Right lobe of liver (tissue), 6 donors: ENCODE measurements at regions not wholly inside any gene's neighbourhood (a gene's known extent, or its start where the extent isn't known, plus 50 kb on each side); places are given as distances from the start of the nearest gene placed in this dataset.
"Not testable (repeated sequence)": the region's sequence is repeated elsewhere in the genome, so short reads cannot be mapped to it uniquely, and the experiment has no call there.

Experiments used
- ATAC-seq, 4 donors: fragments of 200-7000 bp; cut with Tn5 transposase; one replicate each; pipeline ENCODE4 v1.9.1; 2020; ENCODE audit warnings: mild to moderate bottlenecking in 4 of 4, moderate library complexity in 4 of 4
- DNase-seq, 3 donors: peaks; one replicate each; pipeline ENCODE4 v3.0.0-alpha.2; 2020
- H3K27ac ChIP-seq, 3 donors: fragments of 200-600 bp; one replicate each; pipeline ENCODE4 v1.8.0; 2022
- H3K27me3 ChIP-seq, 2 donors: fragments of 200-600 bp; one replicate each; pipeline ENCODE4 v1.8.0; 2022
- H3K36me3 ChIP-seq, 4 donors: fragments of 200-600 bp; sonication (generic) in 1 of 4; one replicate each; pipeline versions ENCODE4 v1.5.1 to v1.8.0; 2017 to 2022; ENCODE audit warnings: control low read depth in 1 of 4
- H3K4me1 ChIP-seq, 4 donors: fragments of 200-600 bp; sonication (generic) in 1 of 4; one replicate each; pipeline versions ENCODE4 v1.5.1 to v1.8.0; 2017 to 2022; ENCODE audit warnings: control low read depth in 1 of 4
- H3K4me3 ChIP-seq, 3 donors: fragments of 200-600 bp; one replicate each; pipeline ENCODE4 v1.8.0; 2022
- H3K9me3 ChIP-seq, 4 donors: fragments of 200-600 bp; sonication (generic) in 1 of 4; one replicate each; pipeline versions ENCODE4 v1.5.1 to v1.8.0; 2017 to 2022; ENCODE audit warnings: control low read depth in 1 of 4
- POLR2A ChIP-seq: fragments of 450-650 bp; IDR thresholded peaks from one replicate; pipeline ENCODE4 v1.6.1; 2017; ENCODE audit warnings: antibody characterized with exemption, mild to moderate bottlenecking
- WGBS: methylation state at CpG from one replicate; pipeline ENCODE4 v1.1.6; 2018; ENCODE audit warnings: low coverage, low lambda C conversion rate; ENCODE audit not compliant: insufficient coverage; ENCODE audit errors: missing lambda C conversion rate; 5-methylcytosine and 5-hydroxymethylcytosine counted together
- intact Hi-C, 2 donors: fragments of 100-400 bp; cut with DNase I; formaldehyde crosslinking; loops; one replicate each; pipeline versions ENCODE4 v1.11.2 to v1.14.1; 2022
- TF ChIP-seq, protein P1 (sequence below), 4 donors: fragments of 200-600 bp in 3 of 4; fragments of 450-650 bp in 1 of 4; IDR thresholded peaks; one replicate each; pipeline versions ENCODE4 v1.5.1 to v1.8.0; 2016 to 2022; ENCODE audit warnings: antibody characterized with exemption in 4 of 4, mild to moderate bottlenecking in 2 of 4
- donor health status: DM: no; HTN: yes; CAD: no.
- donor health status: DM: no; HTN: no; CAD: no.
- donor health status: DM: no; HTN: no; CAD: no.
- donor health status: DM: no; HTN: yes; CAD: no.
- donor health status: DM: no; HTN: yes; CAD: no.

DNA sequence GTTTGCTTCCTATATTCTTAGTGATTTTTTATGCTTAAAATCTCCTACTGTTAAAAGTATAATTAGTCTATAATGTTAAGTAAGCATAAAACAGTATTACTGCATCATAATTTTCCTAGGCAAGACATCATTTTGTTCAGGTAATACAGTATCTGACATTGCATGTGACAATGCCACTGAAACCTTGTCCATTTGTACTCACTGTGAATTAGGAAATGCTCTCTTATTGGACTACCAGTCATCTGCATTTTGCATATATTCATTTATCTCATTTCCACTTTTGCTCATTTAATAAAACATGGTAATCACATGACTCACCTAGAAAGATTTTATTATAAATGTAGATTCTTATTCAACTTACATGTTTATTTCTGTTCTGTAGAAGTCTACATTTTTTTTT is 379.1 kb downstream of the ETV1 start:
- Histone ChIP-seq H3K9me3 (no peaks in the 10 kb centered on the region), H3K36me3 (no peaks in the 10 kb centered on the region), H3K27ac (no peak overlapping the region), H3K4me1 (no peaks in the 10 kb centered on the region), H3K27me3 (no peaks in the 10 kb centered on the region), H3K4me3 (no peak overlapping the region)
- intact Hi-C loops: no loop called here
- TF ChIP-seq, protein P1, sequence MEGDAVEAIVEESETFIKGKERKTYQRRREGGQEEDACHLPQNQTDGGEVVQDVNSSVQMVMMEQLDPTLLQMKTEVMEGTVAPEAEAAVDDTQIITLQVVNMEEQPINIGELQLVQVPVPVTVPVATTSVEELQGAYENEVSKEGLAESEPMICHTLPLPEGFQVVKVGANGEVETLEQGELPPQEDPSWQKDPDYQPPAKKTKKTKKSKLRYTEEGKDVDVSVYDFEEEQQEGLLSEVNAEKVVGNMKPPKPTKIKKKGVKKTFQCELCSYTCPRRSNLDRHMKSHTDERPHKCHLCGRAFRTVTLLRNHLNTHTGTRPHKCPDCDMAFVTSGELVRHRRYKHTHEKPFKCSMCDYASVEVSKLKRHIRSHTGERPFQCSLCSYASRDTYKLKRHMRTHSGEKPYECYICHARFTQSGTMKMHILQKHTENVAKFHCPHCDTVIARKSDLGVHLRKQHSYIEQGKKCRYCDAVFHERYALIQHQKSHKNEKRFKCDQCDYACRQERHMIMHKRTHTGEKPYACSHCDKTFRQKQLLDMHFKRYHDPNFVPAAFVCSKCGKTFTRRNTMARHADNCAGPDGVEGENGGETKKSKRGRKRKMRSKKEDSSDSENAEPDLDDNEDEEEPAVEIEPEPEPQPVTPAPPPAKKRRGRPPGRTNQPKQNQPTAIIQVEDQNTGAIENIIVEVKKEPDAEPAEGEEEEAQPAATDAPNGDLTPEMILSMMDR (IDR thresholded peaks at IDR 0.05): no peak
- TF ChIP-seq POLR2A: no peak
- ATAC-seq: no peak
- DNase-seq: no peak

DNA sequence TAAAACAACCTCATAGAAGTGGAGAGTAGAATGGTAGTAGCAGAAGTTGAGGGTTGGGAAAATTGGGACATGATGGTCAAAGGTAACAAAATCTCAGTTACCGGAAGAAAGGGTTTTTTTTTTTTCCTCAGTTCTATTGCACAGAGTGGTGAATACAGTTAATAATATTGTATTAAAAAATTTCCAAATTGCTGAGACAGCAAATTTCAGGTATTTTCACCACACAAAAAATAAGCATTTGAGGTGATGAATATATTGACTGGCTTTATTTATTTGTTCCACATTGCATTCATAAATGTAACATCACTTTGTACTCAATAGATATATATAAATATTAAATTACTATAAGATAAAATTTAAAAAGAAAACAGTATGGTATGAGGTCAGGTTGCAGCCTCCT is 373.8 kb downstream of the ETV1 start:
- no peak for DNase-seq
- 60% methylated on average over 1 of the region's 1 CpG for WGBS
- H3K9me3 ChIP-seq: no peaks in the 10 kb centered on the region

DNA sequence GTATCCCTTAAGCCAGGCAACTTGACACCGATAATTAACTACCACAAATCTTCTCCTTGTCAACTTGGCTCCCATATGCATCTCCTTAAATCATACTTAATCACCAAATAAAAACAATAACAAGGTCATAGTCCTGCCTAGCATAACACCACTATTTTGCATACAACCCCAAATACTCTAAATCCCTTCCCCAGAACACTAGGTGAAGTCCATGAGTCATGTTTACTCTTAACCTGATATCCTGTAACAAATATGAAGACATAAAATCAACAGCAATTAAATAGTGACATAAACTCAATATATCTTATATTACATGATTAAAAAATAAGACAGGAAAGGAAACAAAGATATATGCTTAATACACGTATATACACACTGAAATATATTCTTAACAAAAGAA is 362.0 kb downstream of the ETV1 start:
- WGBS: 57% methylated on average over 2 of the region's 2 CpGs
- intact Hi-C loops: no loop called here
- Histone ChIP-seq H3K27me3 (no peaks in the 10 kb centered on the region), H3K36me3 (no peaks in the 10 kb centered on the region), H3K27ac (no peak overlapping the region), H3K4me3 (no peak overlapping the region), H3K9me3 (no peaks in the 10 kb centered on the region), H3K4me1 (no peaks in the 10 kb centered on the region)
- DNase-seq: no peak
- no peak for ATAC-seq
- no peak for TF ChIP-seq POLR2A
- TF ChIP-seq, protein P1 (IDR thresholded peaks at IDR 0.05): no peak

More for the DNA sequence above, 373.8 kb downstream of the ETV1 start:
- H3K4me3 ChIP-seq: no peak overlapping the region
- no peaks in the 10 kb centered on the region for H3K36me3 ChIP-seq
- intact Hi-C loops: no loop called here
- H3K4me1 ChIP-seq: no peaks in the 10 kb centered on the region
- H3K27me3 ChIP-seq: no peaks in the 10 kb centered on the region
- no peak for ATAC-seq
- no peak for TF ChIP-seq POLR2A
- TF ChIP-seq, protein P1 (IDR thresholded peaks at IDR 0.05): no peak
- no peak overlapping the region for H3K27ac ChIP-seq

DNA sequence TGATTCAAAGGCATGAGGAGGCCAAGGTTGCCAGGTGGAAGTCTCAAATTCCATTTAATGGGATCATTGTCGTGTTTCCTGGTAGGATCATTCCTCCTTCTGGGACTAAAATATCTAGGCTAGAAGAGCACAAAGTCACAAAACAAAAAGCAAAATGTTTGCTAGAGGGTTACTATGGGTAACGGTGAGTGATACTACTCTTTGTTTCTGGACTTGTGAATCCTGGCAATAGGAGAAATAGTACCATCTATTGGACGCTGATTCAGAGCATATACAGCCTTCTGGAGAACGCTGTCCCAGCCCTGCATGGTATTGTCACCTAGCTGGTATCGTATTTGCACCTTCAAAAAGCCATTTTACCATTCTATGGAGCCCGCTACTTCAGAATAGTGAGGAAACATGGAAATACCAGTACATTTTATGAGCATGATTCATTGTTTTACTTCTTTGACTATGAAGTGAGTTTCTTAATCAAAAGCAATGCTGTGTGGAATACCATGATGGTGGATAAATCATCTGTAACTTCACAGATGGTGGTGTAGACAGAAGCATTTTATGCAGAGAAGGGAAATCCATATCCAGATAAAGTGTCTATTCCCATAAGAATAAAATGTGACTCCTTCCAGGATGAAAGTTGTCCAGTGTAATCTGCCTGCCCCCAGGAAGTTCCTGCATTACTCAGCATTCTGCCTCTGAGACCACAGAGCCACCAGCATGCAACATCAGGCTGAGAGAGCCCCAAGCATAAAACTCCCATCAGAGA is 361.0 kb downstream of the ETV1 start:
- Histone ChIP-seq H3K27ac (no peak overlapping the region), H3K27me3 (no peaks in the 10 kb centered on the region), H3K4me1 (no peaks in the 10 kb centered on the region), H3K9me3 (no peaks in the 10 kb centered on the region), H3K4me3 (no peak overlapping the region), H3K36me3 (no peaks in the 10 kb centered on the region)
- TF ChIP-seq, protein P1 (IDR thresholded peaks at IDR 0.05): no peak
- no peak for TF ChIP-seq POLR2A
- intact Hi-C loops: no loop called here
- DNase-seq (no peak), ATAC-seq (no peak)
- WGBS: 56% methylated on average over 6 of the region's 6 CpGs

DNA sequence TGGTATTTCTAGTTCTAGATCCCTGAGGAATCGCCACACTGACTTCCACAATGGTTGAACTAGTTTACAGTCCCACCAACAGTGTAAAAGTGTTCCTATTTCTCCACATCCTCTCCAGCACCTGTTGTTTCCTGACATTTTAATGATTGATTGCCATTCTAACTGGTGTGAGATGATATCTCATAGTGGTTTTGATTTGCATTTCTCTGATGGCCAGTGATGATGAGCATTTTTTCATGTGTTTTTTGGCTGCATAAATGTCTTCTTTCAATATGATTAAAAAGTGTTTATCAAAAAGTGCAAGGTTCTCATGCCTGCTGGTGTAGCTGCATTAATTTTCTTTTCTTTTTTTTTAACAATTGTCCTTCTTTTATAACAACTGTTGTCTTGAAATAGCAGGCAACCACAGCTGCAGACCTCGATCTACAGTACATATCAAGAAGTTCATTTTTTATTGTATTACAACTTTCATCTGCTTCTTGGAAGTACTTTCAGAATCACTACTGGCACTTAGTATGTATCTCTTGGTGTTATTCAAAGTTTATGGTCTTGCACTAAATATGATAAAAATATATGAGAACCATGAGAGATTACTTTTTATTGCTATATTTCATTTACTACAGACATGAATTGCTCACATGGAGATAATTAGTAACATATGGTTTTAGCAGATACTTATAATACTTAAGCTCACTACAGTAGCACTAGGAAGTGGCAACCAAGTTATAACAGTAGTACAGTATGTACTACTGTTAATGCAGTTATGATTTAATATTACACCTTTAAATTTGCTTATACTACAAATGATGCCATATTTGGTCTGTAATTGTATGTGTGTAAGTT is 358.0 kb downstream of the ETV1 start:
- H3K36me3 ChIP-seq, DNase-seq, H3K27me3 ChIP-seq, H3K4me1 ChIP-seq, H3K27ac ChIP-seq, H3K4me3 ChIP-seq, H3K9me3 ChIP-seq, ATAC-seq, intact Hi-C loops: not testable (repeated sequence)
- WGBS: 20% methylated on average over 1 of the region's 2 CpGs
